ENCODE measurements at regions not wholly inside any gene's neighbourhood (a gene's known extent, or its start where the extent isn't known, plus 50 kb on each side); places are given as distances from the start of the nearest gene placed in this dataset.
"Not testable (repeated sequence)": the region's sequence is repeated elsewhere in the genome, so short reads cannot be mapped to it uniquely, and the experiment has no call there.

DNA sequence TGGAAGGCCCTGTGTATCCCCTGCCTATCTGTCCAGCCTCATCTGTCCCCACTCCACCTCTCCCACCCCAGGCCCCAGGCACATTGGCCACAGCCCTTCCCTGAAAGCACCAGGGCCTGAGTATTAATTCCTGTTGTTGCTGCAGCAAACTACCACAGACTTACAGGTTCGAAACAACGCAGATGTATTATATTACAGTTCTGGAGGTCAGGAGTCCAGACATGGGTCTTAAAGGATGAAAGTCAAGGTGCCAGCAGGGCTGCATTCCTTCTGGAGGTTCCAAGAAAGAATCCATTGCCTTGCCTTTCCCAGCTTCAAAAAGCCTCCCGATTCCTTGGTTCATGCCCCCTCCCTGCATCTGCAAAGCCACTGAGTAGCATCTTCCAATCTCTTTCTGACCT lies 78.7 kb upstream of the LAPTM4A start:
- no peak for DNase-seq

DNA sequence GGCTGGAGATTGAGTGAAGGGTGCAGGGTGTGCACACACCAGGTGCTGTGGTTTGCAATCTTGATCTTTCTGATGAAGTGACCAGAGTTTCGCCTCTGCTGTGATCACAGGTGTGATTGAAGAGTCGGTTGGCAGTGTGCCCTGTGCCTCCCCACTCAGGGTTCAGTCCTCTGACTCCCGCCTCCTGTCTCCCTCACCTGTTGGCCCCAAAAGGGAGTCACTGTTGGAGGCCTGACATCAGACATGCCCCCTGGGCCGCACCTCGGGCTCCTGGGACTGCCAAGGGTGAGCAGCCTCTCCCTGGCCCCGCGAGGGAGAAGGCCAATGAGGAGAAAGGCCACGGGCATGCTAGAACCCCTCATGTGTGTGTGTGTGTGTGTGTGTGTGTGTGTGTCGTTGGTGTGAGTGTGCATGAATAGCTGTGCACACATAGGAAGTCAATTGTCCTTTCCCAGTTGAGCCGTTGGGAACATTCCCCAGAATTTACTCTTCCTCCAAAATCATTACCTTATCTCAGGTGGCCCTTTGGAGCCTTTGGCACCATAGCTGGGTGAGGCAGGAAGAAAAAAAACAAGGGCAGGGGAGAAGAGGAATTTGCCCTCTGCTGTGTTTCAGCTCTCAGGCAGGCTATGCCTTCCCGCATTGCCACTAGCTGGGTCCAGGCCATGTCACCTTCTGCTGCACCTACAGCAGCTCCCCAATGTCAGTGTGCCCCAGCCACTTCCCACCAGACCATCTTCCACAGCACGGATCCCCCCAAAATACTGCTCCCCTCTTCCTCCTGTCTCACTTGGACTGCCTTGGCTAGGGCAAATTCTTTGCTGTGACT lies 78.1 kb upstream of the LAPTM4A start:
- no peak for DNase-seq

DNA sequence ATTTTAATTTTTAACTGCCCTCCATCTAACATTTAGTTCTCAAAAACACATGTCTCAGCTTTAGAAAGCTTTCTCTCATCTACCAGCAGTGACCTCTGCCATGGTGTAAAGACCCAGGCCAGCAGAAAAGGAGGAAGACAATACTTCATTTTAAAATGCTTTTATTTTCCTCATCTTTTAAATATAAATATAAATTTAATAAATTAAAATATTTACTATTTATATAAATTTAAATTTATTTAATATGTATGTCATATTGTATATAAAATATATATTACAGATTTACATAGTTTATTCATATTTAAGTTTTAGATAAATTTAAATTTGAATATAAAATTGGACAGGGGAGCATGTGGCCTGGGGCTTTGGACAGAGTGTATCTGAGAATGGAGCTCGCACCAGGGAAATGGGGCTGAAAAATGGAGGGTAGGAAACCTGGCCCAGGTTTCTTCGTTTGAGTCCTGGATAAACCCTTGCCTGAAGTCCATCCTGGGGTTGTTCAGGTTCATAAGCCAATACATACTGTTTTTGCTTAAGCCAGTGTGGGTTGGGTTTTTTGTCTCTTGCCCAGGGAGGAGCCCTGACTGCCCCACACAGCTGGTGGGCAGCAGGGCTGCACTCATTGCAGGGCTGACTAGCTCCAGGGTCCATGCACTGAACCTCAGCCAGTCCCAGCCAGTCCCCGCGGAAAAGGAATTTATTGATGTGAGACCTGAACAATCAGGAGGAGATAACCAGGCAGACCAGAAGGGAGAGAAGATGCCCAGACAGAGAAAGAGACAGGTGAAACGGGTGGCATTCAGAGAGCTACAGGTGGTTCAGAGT lies 77.3 kb upstream of the LAPTM4A start:
- no peak for DNase-seq

DNA sequence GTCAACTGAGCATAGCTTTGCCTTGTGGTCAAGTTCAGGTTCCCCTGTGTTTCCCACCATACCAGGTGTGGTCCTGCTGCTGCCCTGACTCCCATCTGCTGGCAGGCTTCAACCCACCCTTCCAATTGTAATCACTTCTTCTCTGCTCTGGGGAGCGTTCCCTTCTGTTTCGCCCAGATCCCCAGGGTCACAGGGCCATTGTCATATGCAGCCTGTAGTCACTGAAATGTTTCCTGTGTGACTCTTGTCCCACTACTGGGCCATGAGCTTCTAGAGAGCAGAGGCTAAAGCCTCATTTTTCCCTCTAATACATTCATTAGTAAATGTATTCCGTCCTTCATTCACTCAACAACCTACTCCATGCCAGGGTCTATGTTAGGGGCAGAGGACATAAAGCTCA lies 75.0 kb upstream of the LAPTM4A start:
- DNase-seq: no peak

DNA sequence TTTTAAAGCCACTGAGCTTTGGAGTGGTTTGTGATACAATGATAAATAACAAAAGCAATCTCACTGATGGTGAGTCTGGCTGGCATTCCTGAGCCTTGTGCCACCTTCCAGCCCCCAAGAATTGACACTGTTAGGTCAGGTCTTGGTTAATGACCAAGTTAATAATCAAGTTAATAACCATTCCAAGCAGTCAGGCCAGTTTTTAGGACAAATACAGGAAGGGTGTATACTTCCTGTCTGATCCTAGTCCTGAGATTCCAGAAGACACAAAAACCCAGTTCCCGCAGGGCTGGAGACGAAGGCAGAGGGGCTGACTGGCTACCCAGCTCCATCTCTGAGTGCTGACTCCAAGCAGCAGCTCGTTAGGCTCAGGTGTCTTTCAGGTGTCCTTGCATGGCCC lies 74.6 kb upstream of the LAPTM4A start:
- no peak for DNase-seq

DNA sequence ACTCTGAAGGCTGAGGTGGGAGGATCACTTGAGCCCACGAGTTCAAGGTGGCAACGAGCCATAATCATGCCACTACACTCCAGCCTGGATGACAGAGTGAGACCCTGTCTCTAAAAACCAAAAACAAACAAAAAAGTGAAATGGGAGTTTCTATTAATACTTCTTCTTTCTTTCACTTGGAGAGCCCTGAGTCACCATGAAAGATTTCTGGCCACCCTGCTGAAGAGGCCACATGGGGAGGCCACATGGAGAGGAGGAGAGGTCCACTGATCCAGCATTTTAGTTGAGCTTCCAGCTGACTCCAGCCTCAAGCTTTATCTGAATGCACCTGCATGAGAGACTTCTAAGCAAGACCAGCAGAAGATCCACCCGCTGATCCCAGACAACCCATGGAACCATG lies 74.2 kb upstream of the LAPTM4A start:
- no peak for DNase-seq

DNA sequence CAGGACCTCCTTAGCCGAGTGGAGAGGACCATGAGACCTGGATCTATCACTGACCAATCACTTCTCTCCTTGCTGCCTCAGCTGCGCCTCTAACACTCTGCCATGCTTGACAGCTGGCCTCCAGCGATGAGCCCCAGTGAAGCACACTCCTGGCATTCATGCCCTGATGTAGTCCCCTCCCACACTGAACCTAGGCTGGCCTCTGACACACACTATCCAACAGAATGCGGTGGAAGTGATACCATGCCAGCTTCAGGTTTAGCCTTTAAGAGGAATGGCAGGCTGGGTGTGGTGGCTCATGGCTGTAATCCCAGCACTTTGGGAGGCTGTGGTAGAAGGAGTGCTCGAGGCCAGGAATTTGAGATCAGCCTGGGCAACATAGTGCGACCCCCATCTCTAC lies 73.7 kb upstream of the LAPTM4A start:
- DNase-seq: no peak

DNA sequence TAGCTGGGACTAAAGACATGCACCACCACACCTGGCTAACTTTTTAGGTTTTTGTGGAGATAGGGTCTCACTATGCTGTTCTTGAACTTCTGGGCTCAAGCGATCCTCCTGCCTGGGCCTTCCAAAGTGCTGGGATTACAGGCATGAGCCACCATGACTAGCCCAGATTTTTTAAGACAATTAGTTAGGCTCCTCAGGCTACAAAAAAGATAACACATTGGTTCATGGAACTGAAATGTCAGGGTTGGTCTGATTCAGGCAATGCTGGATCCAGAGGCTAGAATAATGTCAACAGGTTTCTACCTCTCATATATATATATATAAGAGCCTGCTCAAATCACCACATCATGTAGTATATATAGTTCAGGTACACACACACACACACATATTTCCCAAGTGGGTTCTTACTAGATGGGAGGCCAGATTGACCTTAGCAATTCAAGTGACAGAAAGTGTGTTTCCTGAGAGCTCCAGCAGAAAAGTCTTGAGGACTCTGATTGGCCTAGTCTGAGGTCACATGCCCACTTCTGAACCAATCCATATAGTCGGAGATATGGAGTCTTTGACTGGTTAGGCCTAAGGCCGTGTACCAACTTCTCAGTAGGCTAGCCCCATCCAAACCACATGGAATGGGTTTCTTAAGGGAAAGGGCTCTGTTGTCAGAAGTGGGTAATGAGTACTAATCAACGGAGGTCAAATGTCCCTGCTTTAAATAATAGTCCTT lies 72.6 kb upstream of the LAPTM4A start:
- DNase-seq: no peak

DNA sequence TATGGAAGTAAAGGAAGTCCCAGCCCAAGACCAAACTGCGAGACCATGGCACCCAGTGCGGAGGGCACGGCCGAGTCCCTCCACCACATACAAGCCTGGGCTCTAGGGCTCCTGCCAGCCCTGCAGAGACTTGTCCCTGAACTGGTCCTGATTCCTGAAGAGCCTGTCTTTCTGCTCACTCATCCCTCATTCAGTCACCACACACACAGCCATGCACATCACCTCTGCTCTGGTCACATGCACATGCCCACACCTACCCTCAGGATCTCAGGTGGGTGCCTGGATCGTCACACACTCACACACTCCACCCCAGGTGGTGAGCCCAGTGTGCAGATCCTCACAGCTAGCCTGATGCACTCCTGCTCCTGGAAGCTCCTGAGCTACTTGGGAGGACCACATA lies 71.4 kb upstream of the LAPTM4A start:
- no peak for DNase-seq

DNA sequence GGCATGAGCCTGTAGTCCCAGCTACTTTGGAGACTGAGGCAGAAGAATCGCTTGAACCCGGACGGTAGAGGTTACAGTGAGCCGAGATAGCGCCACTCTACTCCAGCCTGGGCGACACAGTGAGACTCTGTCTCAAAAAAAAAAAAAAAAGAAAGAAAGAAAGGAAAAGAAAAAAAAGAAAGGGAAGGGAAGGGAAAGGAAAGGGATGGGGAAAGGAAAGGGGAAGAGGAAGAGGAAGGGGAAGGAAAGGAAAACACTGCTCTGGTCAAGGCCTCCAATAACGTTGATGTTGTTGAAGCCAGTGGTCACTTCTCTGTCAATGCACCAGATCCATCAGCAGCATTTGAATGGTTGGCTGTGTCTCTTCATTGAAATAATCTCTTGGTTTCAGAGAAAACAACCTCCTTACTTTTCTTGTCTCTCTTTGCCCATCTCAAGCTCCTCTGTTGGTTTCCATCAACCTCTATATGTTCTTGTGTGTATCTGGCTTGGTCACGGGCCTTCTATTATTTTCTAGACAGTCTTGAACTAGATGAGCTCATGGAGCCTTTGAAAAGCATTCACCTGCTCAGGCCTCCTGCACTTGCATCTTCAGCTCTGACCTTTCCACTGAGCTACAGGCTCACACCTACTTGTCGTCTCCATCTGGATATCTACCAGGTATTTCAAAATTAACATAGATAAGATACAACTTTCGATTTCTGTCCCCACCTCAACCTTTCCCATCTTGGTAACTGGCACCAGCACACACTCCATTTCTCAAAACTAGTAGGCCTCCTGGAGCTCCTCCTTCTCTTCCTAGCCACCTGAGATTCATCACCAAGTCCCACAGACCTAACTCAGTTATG lies 69.4 kb upstream of the LAPTM4A start:
- no peak for DNase-seq

DNA sequence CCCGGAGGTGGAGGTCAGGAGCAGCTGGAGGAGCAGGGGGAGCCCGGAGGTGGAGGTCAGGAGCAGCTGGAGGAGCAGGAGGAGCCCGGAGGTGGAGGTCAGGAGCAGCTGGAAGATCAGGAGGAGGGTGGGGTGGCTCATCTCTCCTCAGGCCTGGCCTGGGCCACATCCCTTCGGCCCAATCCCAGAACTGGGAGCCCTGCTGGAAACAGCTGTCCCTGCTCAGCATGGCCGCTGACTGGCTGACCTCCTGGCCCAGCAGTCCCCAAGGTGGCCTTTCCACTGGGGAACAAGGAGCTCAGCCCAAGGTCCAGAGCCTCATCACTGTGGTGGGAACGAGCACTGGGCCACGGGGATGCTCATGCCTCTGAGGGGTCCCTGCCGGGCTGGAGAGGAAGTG lies 66.6 kb upstream of the LAPTM4A start:
- no peak for DNase-seq

DNA sequence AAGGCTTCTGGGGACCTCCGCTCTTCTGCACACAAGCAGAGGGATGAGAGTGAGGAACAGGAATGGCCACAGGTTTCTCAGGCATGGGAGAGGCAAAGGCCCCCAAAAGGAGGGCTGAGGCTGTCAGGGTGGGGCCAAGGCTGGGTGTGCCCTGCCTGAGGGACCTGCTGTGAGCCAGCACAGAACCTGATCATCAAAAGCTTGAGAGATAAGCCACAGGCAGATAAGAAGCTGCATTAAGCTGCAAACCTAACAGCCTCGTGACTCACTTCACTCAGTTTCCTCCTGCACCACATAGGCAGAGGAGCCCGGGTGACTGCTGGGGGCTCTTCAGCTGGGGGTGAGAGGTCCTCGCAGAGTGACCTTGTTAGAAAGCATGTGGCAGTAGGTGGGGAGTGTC lies 64.5 kb upstream of the LAPTM4A start:
- no peak for DNase-seq

DNA sequence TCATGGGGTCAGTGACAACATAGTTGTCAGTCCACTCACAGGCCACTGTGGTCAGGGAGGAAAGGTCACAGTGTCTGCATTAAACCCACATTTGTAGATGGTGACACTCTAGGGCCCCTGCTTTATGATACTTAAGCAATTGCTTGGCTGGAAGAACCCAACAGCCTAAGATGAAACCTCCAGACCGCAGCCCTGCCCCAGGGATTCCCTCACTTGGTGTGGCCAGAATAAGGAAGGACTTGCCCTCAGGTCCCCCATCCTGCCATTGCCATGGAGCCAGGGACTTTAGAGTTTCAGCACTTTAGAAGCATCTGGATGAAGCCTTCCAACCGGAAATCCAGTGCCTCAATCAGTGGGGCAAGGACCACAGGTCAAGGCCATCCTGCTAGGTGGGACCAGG lies 63.9 kb upstream of the LAPTM4A start:
- no peak for DNase-seq

DNA sequence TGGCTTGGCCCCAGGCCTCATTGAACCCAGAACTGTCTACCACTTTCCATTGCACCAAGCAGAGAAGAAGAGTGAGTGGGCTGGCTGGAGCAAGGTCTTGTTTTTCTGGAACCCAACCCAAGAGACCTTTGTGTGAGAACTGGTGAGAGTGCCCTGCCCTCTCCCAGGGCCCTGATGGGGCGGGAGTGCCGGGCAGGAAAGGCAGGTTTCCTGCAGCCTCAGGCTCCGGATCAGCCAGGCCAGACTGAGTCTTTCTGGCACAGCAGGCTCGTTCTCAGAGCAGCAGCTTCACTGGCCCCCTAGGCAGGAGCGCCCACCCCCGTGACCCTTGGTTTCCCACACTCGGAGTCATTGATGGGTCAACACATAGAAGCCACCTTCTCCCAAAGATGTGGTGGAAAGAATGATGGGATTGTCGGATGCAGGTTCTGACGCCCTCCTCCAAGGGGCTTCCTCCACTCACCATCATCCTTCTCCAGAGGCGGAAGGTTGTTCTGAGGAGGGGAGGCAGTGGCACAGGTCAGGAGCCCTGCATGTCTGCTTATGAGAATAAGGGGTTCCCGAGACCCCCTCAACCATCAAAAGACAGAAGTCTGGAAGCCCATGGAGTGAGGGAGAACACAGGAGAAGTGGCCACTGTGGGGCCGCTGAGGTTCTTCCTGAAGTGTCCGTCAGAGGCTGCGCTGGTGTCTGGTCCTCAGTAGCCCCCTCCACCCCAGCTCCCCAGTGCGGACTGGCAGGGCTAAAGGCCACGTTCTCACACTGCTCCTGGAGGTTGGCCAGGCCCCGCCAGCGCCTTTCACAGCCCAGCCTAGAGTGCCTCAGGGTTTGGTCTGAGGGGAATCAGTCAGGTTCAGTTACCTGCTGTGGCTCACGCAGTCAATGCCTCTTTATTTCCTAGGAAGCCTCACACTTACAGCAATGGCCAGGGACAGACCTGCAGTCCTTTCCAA lies 62.8 kb upstream of the LAPTM4A start:
- no peak for DNase-seq

DNA sequence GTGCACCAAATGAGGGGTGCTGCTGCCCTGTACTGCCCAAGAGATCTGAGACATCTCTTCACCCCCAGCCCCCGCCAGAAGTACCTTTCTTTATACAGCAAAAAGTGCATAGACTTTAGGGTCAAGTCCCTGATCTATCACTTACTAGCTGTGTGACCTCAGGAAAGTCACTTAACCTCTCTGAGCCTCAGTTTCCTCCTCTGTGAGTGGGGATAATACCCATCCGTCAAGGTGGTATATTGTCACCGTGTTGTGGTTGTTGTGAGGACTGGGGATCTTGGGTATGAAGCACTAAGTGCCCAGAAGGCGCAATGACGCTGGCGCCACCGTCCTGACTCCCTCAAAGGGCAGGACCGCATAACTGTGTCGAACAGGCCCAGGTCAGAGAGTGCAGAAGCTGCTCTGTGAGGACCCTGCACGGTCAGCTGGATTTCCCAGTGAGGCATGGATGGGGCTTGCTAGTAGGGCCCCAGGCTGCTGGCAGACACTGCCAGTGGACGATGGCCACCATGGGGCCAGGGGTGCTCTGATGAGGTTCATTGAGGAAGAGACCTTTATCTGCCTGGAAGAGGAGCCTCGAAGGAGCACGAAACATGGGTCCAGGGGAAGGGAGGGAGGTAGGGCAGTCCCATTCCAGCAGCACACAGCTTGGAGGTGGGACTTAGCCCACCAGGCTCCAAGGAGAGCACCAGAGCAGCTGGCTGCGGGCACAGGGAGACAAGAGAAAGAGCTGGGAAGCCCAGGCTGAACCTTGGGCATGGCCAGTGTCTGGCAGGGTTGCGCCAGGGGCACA lies 61.8 kb upstream of the LAPTM4A start:
- DNase-seq: no peak

DNA sequence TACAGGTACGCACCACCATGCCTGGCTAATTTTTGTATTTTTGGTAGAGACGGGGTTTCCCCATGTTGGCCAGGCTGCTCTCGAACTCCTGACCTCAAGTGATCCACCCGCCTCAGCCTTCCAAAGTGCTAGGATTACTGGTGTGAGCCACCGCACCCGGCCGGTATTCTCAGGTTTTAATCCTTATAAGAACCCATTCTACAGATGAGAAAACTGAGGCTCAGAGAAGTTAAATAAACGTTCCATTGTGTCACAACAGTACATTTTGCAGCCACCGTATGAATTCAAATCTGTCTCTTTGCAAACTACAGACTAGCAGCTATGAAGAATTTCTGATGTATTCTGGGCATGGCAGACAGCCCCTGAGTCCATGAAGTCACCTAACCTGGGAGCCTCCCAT lies 60.9 kb upstream of the LAPTM4A start:
- not testable (repeated sequence) for DNase-seq

DNA sequence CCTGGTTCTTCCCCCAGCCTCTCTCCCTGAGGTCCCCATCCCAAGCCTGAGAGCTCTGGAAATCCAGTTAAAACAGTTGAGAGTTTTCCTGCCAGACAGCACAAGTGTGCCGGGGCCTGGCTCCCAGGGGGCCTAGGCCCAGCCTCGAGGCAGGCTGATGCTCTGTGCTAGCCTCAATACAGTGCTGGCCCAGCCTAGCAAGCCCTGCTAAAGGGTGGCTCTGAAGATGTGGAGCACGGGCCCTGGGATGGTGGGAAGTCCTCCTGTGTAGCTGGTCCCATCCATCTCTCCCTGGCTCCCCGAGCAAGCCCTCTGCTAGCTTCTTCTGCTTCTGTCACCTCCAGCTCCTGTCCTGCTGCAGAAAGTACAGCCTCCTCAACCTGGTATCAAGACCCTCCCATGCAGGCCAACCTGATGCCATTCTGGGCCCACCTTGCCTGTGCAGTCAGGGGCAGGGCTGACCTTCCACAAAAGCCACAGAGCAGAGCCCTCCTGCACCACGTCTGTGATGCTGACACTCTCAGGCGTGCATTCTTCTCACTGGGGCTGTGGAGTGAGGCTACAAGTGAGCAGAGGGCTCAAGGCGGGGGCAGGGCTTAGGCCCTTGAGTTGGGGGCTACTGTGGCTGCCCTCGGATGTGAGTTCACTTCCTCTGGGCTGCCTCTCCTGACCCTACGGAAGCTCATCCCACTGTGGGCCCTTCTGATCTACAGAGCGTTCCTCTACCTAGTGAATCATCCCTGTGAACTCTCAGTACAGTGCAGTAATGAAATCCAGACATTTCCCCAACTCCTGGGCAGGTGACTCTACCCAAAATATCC lies 60.1 kb upstream of the LAPTM4A start:
- no peak for DNase-seq

DNA sequence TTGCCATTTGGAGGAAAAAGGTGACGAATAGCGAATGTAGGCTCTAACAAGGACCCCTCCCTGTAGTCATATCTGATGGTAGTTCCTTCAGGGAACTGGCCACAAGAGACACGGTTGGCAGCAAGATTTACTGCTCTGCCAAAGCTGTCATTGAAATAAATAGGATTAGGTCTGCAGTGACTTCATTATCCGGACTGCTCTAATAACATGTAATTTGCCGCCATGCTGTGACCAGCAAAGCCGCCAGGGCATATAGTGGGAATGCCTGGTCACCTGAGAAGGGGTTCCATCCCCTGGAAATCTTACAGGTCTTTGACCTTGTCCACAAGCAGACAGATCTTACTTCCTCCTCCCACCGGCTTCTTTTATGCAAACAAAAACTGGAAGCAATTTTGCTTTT lies 59.4 kb upstream of the LAPTM4A start:
- no peak for DNase-seq

DNA sequence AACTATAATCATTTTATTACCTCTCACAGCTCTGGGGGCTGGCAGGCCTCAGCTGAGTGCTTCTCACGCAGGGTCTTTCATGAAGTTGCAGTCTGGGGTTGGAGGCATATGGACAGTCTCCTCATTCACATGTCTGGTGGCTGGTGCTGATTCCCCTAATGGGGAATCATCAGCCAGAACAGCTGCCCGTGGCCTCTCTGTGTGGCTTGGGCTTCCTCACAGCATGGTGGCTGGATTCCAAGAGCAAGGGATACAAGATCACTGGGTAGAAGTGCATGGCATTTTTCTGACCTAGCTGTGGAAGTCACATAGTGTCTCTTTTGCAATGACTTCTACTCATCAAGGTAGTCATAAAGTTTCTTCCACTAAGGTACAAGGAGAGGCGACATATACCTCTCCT lies 59.0 kb upstream of the LAPTM4A start:
- no peak for DNase-seq

All from NCI-H748 treated with DMSO at 0.1 percent for 48 hours (cell line).